H1 (cell line): ENCODE measurements at regions not wholly inside any gene's neighbourhood (a gene's known extent, or its start where the extent isn't known, plus 50 kb on each side); places are given as distances from the start of the nearest gene placed in this dataset.

ENCODE experiments used
- BRCA1 ChIP-seq: IDR thresholded peaks from 2 replicates; pipeline ENCODE4 v1.6.1; 2012; ENCODE audit warnings: low read depth, low read length, improper control_type of control experiment
- CEBPB ChIP-seq: IDR thresholded peaks from 2 replicates; pipeline ENCODE4 v1.6.1; 2012; ENCODE audit warnings: low read depth, low read length
- EZH2 ChIP-seq: fragments of 200-600 bp; sonication (generic); IDR thresholded peaks from 2 replicates; pipeline ENCODE4 v1.7.1; 2012; ENCODE audit warnings: low read depth, mild to moderate bottlenecking, moderate library complexity, low read length, inconsistent platforms; ENCODE audit not compliant: severe bottlenecking
- POLR2A ChIP-seq, 2 experiments: IDR thresholded peaks; 1 replicate in 1 of 2; 2 replicates in 1 of 2; pipeline ENCODE4 v1.6.1; 2011; ENCODE audit warnings: low read depth in 2 of 2, low read length in 2 of 2, mild to moderate bottlenecking in 2 of 2; ENCODE audit errors: control extremely low read depth in 1 of 2
- RFX5 ChIP-seq: IDR thresholded peaks from 2 replicates; pipeline ENCODE4 v1.6.1; 2011; ENCODE audit warnings: low read depth, low read length, improper control_type of control experiment, borderline replicate concordance
- RXRA ChIP-seq: IDR thresholded peaks from 2 replicates; pipeline ENCODE4 v1.6.1; 2011; ENCODE audit warnings: low read depth, mild to moderate bottlenecking, low read length, moderate library complexity; ENCODE audit not compliant: insufficient read depth
- SRF ChIP-seq: IDR thresholded peaks from 2 replicates; pipeline ENCODE4 v1.6.1; 2011; ENCODE audit warnings: mild to moderate bottlenecking, low read depth, low read length, moderate library complexity
- TF ChIP-seq, protein P1 (sequence below), 3 experiments: IDR thresholded peaks; 1 replicate in 2 of 3; 2 replicates in 1 of 3; pipeline versions ENCODE4 v1.5.1 to v1.6.1; 2011; ENCODE audit warnings: low read length in 3 of 3, mild to moderate bottlenecking in 3 of 3, inconsistent platforms in 2 of 3, low read depth in 1 of 3, moderate library complexity in 1 of 3; ENCODE audit not compliant: insufficient read depth in 1 of 3; ENCODE audit errors: control extremely low read depth in 1 of 3
- TF ChIP-seq, protein P2 (sequence below): IDR thresholded peaks from 2 replicates; pipeline ENCODE4 v1.6.1; 2011; ENCODE audit warnings: low read length, improper control_type of control experiment

DNA sequence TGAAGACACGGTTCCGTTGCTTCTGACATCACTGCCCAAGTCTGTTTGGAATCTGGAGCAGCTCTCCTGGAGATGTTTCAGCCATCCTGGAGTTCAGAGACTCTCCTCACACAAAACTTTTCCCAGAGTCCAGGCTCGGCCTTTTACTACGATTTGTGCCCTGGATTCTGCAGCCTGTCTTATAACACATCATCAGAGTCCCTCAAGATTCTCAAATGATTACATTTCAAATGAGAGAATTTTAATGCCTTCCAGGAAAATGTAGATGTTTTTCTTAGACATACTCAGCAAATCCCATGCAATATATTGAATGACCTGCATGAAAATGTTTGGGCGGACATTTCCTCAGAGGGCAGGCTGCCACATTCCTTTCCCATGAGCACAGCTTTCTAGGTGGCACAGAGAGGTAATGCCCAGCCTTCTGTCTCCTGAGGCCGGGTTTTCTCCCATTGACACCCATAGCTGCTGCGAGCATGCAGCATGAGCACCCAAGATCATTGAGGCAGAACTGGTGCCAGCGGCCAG is 129.1 kb downstream of the SNX19 start:
- TF ChIP-seq POLR2A (IDR thresholded peaks at IDR 0.05; ENCODE audit: control extremely low read depth in 1 of 2, low read depth in 2 of 2, low read length in 2 of 2) (no peak), RFX5 (no peak), BRCA1 (no peak), CEBPB (no peak), EZH2 (no peak), RXRA (no peak), SRF (no peak)
- TF ChIP-seq, protein P1, sequence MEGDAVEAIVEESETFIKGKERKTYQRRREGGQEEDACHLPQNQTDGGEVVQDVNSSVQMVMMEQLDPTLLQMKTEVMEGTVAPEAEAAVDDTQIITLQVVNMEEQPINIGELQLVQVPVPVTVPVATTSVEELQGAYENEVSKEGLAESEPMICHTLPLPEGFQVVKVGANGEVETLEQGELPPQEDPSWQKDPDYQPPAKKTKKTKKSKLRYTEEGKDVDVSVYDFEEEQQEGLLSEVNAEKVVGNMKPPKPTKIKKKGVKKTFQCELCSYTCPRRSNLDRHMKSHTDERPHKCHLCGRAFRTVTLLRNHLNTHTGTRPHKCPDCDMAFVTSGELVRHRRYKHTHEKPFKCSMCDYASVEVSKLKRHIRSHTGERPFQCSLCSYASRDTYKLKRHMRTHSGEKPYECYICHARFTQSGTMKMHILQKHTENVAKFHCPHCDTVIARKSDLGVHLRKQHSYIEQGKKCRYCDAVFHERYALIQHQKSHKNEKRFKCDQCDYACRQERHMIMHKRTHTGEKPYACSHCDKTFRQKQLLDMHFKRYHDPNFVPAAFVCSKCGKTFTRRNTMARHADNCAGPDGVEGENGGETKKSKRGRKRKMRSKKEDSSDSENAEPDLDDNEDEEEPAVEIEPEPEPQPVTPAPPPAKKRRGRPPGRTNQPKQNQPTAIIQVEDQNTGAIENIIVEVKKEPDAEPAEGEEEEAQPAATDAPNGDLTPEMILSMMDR (IDR thresholded peaks at IDR 0.05; ENCODE audit: control extremely low read depth in 1 of 3, insufficient read depth in 1 of 3, low read depth in 1 of 3, low read length in 3 of 3): no peak
- TF ChIP-seq, protein P2, sequence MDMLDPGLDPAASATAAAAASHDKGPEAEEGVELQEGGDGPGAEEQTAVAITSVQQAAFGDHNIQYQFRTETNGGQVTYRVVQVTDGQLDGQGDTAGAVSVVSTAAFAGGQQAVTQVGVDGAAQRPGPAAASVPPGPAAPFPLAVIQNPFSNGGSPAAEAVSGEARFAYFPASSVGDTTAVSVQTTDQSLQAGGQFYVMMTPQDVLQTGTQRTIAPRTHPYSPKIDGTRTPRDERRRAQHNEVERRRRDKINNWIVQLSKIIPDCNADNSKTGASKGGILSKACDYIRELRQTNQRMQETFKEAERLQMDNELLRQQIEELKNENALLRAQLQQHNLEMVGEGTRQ: no peak
